ENCODE measurements at regions not wholly inside any gene's neighbourhood (a gene's known extent, or its start where the extent isn't known, plus 50 kb on each side); places are given as distances from the start of the nearest gene placed in this dataset.
"Not testable (repeated sequence)": the region's sequence is repeated elsewhere in the genome, so short reads cannot be mapped to it uniquely, and the experiment has no call there.

DNA sequence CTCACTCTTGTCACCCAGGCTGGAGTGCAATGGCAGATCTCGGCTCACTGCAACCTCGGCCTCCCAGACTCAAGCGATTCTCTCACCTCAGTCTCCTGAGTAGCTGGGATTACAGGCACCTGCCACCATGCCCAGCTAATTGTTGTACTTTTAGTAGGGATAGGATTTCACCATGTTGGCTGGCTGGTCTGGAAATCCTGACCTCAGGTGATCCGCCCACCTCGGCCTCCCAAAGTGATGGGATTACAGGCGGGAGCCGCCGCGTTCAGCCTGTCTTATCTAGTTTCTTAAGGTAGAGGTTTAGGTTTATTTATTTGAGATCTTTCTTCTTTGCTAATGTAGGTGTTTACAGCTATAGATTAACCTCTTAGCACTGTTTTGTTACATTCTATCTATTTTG lies 708.8 kb downstream of the ZNF385D start:
- no peak for FAIRE-seq
- DNase-seq (ENCODE audit: low spot score in 2 of 2), result no peak

DNA sequence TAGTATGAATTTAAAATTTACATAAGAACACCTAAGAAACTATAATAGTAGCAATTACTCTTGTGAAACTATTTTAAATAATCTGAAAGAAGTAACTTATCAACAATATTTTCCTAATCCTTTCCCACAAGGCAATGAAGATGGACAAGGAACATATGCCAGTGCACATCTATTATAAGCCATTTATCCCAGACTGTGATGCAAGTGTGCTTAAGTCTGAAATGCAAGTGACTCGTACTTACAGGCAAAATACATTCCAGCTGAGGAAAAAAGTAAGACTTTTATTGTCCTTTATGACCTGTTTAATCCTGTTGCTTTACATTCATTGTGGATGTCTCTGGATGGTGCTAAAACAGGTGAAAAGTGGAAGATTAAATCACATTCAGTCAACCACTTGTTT lies 709.4 kb downstream of the ZNF385D start:
- FAIRE-seq, result no peak
- DNase-seq (ENCODE audit: low spot score in 2 of 2), result no peak

DNA sequence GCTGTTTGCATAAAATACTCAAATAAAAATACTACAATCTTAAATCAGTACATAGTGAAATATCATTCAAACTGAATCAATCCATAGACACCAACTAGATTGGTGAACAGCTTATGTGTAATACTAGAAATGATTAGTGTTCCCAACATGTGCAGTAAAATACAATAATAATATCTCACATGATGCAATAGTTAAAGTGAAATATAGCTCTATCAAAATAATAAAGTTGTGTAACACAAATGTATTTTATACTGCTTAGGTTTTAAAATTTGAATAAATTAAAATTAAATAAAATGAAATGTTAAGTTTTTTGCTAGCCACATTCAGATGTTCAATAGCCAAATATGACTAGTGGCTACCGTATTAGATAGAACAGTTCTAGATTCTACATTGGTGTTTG lies 714.1 kb downstream of the ZNF385D start:
- DNase-seq (ENCODE audit: low spot score in 2 of 2) (no peak), FAIRE-seq (no peak)

DNA sequence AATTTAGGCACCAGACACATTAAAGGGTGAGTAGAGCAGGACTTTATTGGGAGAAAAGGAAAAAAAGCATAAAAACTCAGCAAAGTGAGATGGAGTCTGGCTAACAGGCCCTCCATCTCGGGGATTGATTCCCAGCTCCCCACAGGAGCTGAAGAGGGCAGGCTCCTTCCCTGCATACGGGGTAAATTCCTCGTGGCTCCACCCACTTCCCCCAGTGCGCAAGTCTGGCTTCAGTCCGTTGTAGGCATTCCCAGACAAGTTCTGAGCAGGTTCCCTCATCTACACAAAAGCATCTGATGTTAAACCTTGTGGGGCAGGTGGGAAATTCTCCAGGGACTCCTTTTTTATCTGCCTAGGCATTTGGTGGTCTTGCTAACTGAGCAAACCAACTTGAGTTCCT lies 722.6 kb downstream of the ZNF385D start:
- DNase-seq (ENCODE audit: low spot score in 2 of 2), result no peak

DNA sequence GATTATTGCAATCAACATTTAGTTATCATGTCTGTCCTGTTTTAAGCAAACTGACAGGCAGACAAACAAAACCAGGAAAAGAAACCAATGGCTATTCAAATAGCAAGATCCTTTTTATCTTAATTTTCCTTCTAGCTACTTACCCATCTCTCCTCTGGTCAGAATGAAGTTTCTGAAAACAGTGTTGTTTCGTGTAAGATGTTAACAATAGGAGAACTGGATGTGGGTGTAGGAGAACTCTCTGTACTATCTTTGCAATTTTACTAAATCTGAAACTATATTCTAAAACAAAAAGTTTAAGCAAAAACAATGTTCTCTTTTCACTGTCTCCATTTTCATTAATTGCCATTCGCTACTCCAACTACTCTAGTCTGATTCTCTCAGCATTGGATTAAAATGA lies 726.4 kb downstream of the ZNF385D start:
- DNase-seq (ENCODE audit: low spot score in 2 of 2), result no peak
- FAIRE-seq, result no peak

More for the DNA sequence above, 722.6 kb downstream of the ZNF385D start:
- FAIRE-seq, result no peak

DNA sequence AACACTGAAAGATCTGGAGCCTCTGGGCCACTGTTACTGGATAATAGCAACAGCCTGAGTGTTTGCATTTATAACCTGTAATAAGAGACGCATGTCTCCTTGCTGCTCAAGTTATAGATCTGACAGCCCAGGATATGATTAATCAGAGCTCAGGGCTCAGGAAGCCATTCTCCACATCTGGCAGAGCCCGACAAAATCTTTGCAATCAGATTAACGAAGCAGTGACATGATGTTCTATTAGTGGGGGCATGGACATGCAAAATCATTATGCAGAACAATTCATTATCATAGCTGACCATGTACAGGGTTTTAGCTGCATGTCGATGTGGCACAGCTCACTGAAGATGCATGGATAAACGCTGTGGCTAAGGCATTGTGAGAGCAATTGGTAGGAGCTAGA lies 730.3 kb downstream of the ZNF385D start:
- no peak for FAIRE-seq
- DNase-seq (ENCODE audit: low spot score in 2 of 2), result no peak

DNA sequence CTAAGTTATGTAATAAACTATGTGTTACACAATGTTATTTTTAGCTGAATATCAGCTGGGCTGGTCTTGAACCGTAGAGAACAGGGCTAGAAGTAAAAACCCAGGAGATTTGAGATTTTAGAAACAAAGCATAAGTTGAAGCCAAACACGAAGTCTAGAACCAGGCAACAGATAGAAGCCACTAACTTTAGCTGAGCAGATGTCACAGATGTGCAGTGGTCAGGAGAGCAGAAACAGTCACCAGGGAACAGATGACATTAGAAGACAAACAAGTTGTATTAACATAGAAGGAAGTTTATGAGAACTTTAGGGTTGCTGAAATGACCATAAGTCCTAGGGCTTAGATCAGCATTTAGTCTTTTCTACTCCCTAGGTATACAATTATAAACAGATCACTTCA lies 731.0 kb downstream of the ZNF385D start:
- DNase-seq (ENCODE audit: low spot score in 2 of 2), result no peak

DNA sequence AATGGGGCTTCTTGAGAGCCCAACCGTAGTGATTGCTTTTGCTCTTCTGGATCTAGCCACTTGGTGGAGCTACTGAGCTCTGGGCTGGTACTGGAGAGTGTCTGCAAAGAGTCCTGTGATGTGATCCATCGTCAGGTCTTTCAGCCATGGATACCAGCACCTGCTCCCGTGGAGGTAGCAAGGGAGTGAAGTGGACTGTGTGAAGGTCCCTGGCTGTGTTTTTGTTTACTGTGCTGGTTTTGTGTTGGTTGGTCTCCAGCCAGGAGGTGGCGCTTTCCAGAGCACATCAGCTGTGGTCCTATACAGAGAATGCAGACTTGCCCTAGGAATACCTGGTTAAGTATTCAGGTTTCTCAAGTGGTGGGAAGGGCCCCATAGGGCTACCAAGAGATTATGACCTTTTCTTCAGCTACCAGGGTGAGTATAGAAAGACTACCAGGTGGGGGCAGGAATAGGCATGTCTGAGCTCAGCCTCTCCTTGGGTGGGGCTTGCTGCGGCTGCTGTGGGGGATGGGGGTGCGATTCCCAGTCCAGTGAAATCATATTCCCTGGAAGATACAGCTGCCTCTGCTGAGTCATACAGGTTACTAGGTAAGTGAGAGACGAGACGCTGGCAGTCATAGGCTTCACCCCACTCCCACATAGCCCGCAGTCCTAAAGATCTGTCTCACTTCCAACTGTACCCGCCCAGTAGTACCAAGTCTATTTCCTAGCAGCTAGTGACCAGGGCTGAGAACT lies 733.7 kb downstream of the ZNF385D start:
- no peak for DNase-seq (ENCODE audit: low spot score in 2 of 2)
- no peak for FAIRE-seq

More for the DNA sequence above, 731.0 kb downstream of the ZNF385D start:
- no peak for FAIRE-seq

DNA sequence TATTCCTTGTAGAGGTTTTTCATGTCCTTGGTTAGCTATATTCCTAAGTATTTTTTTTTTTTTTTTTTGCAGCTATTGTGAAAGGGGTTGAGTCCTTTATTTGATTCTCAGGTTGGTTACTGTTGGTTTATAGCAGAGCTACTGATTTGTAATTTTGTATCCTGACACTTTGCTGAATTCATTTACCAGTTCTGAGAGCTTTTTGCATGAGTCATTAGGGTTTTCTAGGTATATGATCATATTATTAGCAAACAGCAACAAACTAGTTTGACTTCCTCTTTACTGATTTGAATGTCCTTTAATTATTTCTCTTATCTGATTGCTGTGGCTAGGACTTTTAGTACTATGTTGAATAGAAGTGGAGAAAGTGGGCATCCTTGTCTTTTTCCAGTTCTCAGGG lies 737.4 kb downstream of the ZNF385D start:
- DNase-seq (ENCODE audit: low spot score in 2 of 2) (no peak), FAIRE-seq (no peak)

DNA sequence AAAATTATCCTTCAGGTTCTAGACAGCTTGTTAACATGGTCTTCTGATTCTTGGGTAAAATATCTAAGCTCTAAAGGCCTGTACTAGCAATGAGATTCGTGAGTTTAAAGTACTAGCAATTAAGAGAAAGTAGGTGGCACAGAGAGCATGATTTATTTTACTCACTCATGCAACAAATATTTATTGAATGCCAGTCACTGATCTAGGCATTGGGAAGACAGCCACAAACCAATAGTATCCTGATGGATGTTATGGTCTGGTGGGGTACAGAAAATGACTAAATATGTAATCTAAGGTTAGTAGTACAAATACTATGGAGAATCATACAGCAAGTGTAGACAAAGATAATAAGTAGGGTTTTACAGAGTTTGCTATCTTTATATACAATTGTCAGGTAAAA lies 751.3 kb downstream of the ZNF385D start:
- FAIRE-seq, result no peak
- DNase-seq (ENCODE audit: low spot score in 2 of 2), result no peak

DNA sequence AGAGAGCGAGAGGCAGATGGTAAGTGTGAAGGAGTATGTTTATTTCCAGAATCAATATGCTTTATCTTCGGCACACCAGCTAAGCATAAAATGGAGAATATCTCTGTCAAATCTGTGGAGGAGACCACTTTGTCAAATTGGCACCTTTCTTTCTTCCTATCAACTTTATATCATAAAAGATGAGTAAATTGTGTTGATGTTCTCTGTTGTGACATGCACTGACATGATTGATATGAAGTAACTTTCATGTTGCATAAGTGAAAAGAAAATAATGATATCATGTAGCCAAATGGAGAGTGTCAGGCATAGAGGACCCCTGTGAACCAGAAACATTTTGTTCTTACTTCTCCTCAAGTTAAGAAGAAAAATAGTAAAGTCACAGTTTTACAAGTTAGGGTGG lies 753.8 kb downstream of the ZNF385D start:
- no peak for FAIRE-seq
- DNase-seq (ENCODE audit: low spot score in 2 of 2), result no peak

DNA sequence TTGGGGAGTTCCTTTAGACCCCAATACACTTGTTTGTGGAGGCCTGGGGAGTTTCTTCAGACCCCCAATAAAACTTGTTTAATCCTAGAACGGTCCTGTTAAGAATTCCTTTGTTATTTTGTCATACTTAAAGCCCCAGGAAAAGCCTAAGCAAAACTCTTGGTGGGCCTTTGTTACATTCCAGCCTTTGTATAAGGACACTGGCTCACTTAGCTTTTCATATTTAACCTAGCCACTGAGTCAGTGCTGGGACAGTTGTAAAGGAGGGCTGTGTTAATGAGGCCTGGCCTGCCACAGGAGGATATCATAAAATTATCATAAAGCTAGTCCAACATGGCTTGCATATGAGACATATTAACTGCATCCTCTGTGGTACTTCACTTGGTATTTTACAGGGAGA lies 760.1 kb downstream of the ZNF385D start:
- no peak for FAIRE-seq
- DNase-seq (ENCODE audit: low spot score in 2 of 2), result no peak

DNA sequence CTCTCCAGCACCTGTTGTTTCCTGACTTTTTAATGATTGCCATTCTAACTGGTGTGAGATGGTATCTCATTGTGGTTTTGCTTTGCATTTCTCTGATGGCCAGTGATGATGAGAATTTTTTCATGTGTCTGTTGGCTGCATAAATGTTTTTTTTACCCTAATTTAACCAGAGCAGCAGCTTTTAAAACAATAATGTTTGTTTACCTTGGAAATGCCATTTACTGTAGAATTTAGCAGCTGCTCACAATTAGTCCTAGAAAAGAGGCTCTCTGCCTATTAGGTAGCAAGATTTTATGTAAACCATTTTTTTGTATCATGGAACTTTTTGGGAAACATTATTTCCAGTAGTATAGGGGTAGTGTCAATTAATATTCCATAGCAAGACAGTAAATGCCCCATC lies 761.4 kb downstream of the ZNF385D start:
- not testable (repeated sequence) for DNase-seq (ENCODE audit: low spot score in 2 of 2); FAIRE-seq

DNA sequence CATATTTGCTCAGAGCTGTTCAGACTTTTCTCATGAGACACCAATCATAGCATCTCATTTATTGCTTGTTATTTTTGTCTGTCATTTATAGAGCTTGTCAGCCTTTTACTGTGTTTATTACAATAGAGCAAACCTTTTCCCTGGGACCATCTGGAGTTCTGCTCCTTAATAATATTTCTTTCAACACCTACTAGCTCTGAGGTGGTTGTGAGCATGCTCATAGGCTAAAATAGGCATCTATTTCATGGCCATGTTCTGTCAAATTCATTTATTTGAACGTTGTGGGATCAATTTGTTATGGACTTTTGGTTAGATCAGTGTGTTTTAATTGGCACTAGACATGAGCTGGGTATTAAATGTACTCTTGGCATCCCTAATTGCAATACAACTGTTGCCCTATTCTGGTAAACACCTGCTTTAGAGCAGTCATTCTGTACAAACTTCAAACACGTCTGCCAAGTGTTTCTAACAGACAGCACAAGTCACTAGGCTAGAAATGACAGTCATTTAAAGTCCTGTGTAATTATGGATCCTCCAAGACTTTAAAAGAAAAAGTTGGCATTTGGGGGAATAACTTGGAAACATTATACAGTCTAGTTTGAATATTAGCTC lies 766.3 kb downstream of the ZNF385D start:
- FAIRE-seq (no peak), DNase-seq (ENCODE audit: low spot score in 2 of 2) (no peak)

DNA sequence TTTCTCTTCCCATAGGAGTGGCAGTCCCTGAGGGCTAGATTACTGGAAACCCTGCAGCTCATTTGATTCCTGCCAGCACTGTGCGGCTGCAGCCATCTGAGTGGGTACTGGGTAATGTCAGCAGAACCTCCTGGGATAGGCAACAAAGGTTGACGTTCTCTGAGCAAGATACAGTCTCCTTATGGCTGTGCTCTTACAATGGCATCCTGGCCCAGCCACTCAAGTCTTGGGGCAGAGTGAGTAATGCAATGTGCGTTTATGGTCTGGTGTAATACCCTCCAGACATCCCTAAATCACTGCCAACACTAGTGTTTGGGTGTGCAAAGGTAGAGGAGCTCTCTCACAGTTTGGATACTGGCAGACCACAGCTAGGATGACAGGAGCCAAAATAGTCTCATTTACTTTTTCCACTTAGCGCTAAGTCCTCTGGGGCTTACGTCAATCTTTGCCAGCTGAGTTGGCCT lies 775.8 kb downstream of the ZNF385D start:
- FAIRE-seq (no peak), DNase-seq (ENCODE audit: low spot score in 2 of 2) (no peak)

DNA sequence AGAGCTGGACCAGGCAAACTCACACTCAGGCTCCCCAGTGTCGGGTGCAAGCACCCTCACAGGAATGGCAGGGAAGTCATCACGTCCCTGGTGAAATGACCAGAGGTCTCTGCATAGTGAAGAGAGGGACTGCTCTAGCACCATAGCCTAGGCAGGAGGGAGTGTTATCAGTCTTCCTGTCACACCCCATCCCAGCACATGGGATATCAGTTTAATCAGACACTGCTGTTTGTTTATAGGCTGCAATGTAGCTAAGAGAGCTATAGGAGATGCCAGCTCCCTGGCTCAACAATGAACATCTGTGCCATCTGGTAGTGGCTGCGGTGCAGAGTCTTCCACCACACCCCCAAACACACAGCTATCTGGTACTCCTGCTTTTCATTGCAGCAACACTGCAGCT lies 776.6 kb downstream of the ZNF385D start:
- FAIRE-seq, result no peak
- no peak for DNase-seq (ENCODE audit: low spot score in 2 of 2)

DNA sequence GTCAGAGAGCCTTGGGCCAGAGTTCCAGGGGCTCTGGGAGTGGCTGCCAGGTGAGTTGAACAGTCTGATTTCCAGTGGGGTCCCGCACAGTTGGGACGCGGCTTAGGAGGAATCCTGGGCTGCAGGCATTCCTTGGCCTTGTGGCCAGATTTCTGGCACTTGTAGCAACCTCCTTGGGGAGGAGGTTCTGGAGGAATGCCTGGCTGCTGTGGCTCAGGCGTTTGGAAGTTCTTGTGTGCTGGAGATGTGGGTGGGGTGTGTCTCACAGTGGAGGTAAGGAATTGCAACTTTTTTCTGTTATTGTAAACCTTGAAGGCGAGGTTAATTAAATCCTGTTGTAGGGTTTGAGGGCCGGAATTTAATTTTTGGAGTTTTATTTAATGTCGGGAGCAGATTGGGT lies 780.2 kb downstream of the ZNF385D start:
- DNase-seq (ENCODE audit: low spot score in 2 of 2); FAIRE-seq: not testable (repeated sequence)

DNA sequence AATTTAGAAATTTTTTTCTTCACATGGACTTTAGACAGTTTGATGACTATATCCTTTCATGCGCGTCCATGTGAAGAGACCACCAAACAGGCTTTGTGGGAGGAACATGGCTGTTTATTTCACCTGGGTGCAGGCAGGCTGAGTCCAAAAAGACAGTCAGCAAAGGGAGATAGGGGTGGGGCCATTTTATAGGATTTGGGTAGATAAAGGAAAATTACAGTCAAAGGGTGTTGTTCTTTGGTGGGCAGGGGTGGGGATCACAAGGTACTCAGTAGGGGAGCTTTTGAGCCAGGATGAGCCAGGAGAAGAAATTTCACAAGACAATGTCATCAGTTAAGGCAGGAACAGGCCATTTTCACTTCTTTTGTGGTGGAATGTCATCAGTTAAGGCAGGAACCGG lies 781.5 kb upstream of the SGO1 start:
- FAIRE-seq; DNase-seq (ENCODE audit: low spot score in 2 of 2): not testable (repeated sequence)

DNA sequence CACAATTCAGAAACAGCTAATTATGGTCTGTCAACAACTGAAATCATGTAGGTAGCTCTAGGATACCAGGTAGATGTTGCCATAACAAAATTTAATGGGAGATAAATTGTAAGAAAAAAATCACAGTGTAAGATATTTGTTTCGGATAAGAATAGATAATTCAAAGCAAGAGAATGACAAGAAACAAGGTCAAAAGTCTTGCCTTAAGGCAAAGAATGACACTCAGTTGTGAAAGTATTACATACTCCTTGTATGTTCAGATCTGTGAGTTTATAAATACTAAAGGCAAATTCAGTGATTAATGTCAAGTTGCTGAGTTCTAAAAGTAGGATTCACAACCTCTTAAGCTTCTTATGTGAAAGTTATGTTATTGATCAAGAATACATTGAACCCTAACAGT lies 772.2 kb upstream of the SGO1 start:
- no peak for DNase-seq (ENCODE audit: low spot score in 2 of 2)
- no peak for FAIRE-seq

DNA sequence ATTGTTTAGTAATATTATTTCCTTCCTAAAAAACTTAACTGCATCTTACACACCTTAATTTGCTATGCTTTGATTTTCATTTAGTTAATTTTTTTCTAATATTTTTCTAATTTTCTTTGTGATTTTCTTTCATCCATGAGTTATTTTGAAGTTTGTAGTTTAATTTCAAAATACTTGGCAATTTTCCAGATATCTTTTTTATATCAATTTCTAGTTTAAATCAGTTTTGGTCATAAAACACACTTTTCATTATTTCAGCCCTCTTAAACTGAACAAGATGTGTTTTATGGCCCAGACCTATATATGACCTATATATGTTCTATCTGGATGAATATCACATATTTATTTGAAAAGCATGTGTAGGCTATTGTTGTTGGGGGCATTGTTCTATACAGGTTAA lies 759.9 kb upstream of the SGO1 start:
- FAIRE-seq (peak; percentile 97), DNase-seq (ENCODE audit: low spot score in 2 of 2) (no peak)

DNA sequence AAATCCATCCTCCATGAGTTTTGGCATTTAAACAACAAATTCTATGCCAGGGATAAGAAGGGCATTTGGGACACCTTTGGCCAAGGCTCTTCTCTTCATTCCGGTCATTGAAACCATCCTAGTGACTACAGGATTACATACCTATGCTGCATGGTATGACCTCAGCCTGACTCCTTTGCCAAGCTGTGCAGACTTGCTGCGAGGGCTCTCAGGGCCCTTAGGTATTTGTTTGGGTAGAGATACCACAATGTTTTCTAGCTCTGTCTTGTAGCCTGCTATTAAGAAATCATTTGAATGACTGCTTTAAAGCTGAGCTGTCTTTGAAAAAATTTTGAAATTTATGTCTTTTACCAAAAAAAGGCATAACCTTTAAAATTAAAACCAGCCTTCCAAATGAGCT lies 749.8 kb upstream of the SGO1 start:
- DNase-seq (ENCODE audit: low spot score in 2 of 2) (no peak), FAIRE-seq (no peak)

DNA sequence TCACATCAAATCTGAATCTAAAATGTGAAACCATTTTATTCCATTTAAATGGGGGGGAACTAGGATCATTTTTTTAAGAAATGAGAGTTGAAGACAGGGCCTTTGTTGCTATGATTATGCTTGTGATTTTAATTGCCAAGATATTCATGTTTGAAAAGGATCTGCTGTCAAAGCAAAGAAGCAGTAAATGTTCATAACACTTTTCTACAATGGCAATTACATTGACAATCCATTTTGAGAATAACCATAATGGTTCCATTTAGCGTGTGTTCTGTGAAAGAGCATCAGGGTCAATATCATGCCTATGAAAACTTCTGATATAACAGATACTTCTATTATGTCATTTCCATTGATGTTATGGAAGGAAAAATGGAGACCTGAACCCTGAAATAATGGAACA lies 745.8 kb upstream of the SGO1 start:
- DNase-seq (ENCODE audit: low spot score in 2 of 2) (no peak), FAIRE-seq (no peak)

Measured in frontal cortex (tissue), 3 donors.